A673 (cell line): ENCODE measurements at regions not wholly inside any gene's neighbourhood (a gene's known extent, or its start where the extent isn't known, plus 50 kb on each side); places are given as distances from the start of the nearest gene placed in this dataset.
"Not testable (repeated sequence)": the region's sequence is repeated elsewhere in the genome, so short reads cannot be mapped to it uniquely, and the experiment has no call there.

ENCODE experiments used
- BruUV-seq: library from RNA; stranded (reverse); fragments of 400-500 nt; replicated peaks from 2 replicates; lab custom pipeline; 2021; lab: Mats Ljungman, UMichigan
- CTCF ChIA-PET: fragments of 300-600 bp; sonication (Branson Sonifier 250); formaldehyde crosslinking; loops from one replicate; lab custom pipeline; 2022; ENCODE audit warnings: antibody characterized with exemption; lab: Charles Lee
- POLR2A ChIA-PET: fragments of 300-600 bp; sonication (Branson Sonifier 250); formaldehyde crosslinking; loops from one replicate; lab custom pipeline; 2022; ENCODE audit warnings: antibody characterized with exemption; ENCODE audit not compliant: low non-redundant PET; lab: Charles Lee
- DNase-seq: peaks from one replicate; pipeline ENCODE4 v3.0.0-alpha.2; 2015; ENCODE audit warnings: low spot score
- H3K27ac ChIP-seq: fragments of 200-600 bp; sonication (generic); 2 replicates; pipeline ENCODE4 v1.5.1; 2016; ENCODE audit warnings: mixed run types, low read depth, mild to moderate bottlenecking, mixed read lengths, antibody characterized with exemption, low read length; ENCODE audit not compliant: poor library complexity, severe bottlenecking
- H3K27me3 ChIP-seq: fragments of 200-600 bp; sonication (generic); replicated peaks from 2 replicates; pipeline ENCODE4 v1.6.1; 2017; ENCODE audit warnings: mixed run types, low read depth, mild to moderate bottlenecking, mixed read lengths, antibody characterized with exemption, low read length; ENCODE audit not compliant: insufficient read depth, poor library complexity
- H3K36me3 ChIP-seq: fragments of 200-600 bp; sonication (generic); 2 replicates; pipeline ENCODE4 v1.6.1; 2016; ENCODE audit warnings: mixed run types, mild to moderate bottlenecking, mixed read lengths, antibody characterized with exemption, low read length; ENCODE audit not compliant: insufficient read depth, poor library complexity, severe bottlenecking
- H3K4me1 ChIP-seq: fragments of 200-600 bp; sonication (generic); 2 replicates; pipeline ENCODE4 v1.6.1; 2017; ENCODE audit warnings: mixed run types, mild to moderate bottlenecking, mixed read lengths, antibody characterized with exemption, low read length; ENCODE audit not compliant: insufficient read depth, poor library complexity, severe bottlenecking
- H3K4me3 ChIP-seq: fragments of 200-600 bp; sonication (generic); 2 replicates; pipeline ENCODE4 v1.5.1; 2016; ENCODE audit warnings: low read depth, mixed run types, mild to moderate bottlenecking, mixed read lengths, low read length; ENCODE audit not compliant: poor library complexity, severe bottlenecking
- H3K9me3 ChIP-seq: fragments of 200-600 bp; sonication (generic); 2 replicates; pipeline ENCODE4 v1.6.1; 2016; ENCODE audit warnings: mixed run types, low read depth, mild to moderate bottlenecking, mixed read lengths, antibody characterized with exemption, low read length; ENCODE audit not compliant: poor library complexity, severe bottlenecking
- EZH2 ChIP-seq: fragments of 200-600 bp; sonication (generic); IDR thresholded peaks from 2 replicates; pipeline ENCODE4 v1.6.1; 2017; ENCODE audit warnings: borderline replicate concordance, low read depth, mild to moderate bottlenecking, mixed read lengths, antibody characterized with exemption, low read length; ENCODE audit not compliant: poor library complexity, severe bottlenecking
- intact Hi-C: fragments of 100-400 bp; cut with micrococcal nuclease; formaldehyde crosslinking; loops from one replicate; pipeline ENCODE4 v1.10.0; 2022; ENCODE audit not compliant: unreplicated experiment
- TF ChIP-seq, protein P1 (sequence below): fragments of 300-800, 200-600 bp; sonication (generic); conservative IDR thresholded peaks from 2 replicates; pipeline ENCODE4 v1.5.1; 2017; ENCODE audit warnings: low read depth, mild to moderate bottlenecking, antibody characterized with exemption, low read length, moderate library complexity, mixed read lengths

DNA sequence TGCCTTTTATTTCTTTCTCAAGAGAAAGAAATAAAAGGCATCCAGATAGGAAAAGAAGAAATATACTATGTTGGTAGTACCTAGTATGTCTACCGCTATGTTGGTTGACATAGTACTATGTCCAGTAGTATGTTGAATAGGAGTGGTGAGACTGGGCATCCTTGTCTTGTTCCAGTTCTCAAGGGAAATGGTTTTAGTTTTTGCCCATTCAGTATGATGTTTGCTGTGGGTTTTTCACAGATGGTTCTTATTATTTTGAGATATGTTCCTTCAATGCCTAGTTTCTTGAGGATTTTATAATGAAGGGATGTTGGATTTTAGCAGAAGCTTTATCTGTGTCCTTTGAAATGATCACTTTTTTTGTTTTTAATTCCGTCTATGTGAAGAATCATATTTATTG, 53.0 kb upstream of the CSNK1A1L start:
- CTCF ChIA-PET = no interaction called here
- BruUV-seq = no TSS peak

DNA sequence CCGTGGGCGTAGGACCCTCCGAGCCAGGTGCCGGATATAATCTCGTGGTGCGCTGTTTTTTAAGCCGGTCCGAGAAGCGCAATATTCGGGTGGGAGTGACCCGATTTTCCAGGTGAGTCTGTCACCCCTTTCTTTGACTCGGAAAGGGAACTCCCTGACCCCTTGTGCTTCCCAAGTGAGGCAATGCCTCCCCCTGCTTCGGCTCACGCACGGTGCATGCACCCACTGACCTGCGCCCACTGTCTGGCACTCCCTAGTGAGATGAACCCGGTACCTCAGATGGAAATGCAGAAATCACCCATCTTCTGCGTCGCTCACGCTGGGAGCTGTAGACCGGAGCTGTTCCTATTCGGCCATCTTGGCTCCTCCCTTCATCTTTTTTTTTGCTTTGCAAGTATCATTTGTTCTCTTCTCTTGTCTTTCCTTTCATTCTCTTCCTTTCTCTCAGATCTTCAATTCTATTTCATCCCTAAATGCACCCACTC, 50.2 kb upstream of the CSNK1A1L start:
- H3K4me3 ChIP-seq, H3K9me3 ChIP-seq, H3K4me1 ChIP-seq, POLR2A ChIA-PET, CTCF ChIA-PET, H3K27ac ChIP-seq, DNase-seq, H3K36me3 ChIP-seq, intact Hi-C loops, BruUV-seq, H3K27me3 ChIP-seq: not testable (repeated sequence)

More for the DNA sequence above, 53.0 kb upstream of the CSNK1A1L start:
- Histone ChIP-seq H3K9me3 (no peaks in the 10 kb centered on the region), H3K27me3 (no peaks in the 10 kb centered on the region), H3K27ac (no peak overlapping the region), H3K4me3 (no peak overlapping the region), H3K36me3 (no peaks in the 10 kb centered on the region), H3K4me1 (no peaks in the 10 kb centered on the region)
- no peak for DNase-seq
- no peak for TF ChIP-seq EZH2
- TF ChIP-seq, protein P1, sequence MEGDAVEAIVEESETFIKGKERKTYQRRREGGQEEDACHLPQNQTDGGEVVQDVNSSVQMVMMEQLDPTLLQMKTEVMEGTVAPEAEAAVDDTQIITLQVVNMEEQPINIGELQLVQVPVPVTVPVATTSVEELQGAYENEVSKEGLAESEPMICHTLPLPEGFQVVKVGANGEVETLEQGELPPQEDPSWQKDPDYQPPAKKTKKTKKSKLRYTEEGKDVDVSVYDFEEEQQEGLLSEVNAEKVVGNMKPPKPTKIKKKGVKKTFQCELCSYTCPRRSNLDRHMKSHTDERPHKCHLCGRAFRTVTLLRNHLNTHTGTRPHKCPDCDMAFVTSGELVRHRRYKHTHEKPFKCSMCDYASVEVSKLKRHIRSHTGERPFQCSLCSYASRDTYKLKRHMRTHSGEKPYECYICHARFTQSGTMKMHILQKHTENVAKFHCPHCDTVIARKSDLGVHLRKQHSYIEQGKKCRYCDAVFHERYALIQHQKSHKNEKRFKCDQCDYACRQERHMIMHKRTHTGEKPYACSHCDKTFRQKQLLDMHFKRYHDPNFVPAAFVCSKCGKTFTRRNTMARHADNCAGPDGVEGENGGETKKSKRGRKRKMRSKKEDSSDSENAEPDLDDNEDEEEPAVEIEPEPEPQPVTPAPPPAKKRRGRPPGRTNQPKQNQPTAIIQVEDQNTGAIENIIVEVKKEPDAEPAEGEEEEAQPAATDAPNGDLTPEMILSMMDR = no peak
- POLR2A ChIA-PET = no interaction called here
- intact Hi-C loops = no loop called here
